NCI-H1436 treated with DMSO at 0.1 percent for 48 hours (cell line): ENCODE measurements at regions not wholly inside any gene's neighbourhood (a gene's known extent, or its start where the extent isn't known, plus 50 kb on each side); places are given as distances from the start of the nearest gene placed in this dataset.
"Not testable (repeated sequence)": the region's sequence is repeated elsewhere in the genome, so short reads cannot be mapped to it uniquely, and the experiment has no call there.

Source experiments
- DNase-seq: peaks from one replicate; lab custom pipeline; 2025; lab: John Stamatoyannopoulos, UW

DNA sequence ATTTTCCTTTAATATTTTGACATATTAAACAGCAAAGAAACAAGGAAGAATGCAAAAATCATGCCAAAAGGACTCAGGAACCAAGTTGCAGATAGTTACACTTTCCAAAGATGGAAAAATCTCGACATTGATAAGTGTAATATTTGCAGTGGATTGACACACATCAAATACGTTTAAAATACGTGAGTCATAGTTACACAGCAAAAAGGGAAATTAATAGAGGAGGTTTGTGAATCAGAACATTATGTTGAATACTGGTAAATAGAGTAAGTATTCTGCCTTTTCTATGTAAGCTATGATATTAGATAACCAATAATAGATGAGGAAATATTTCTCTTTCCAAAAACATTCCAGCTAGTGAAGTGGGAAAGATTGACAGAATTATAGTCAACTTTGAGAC, 1761.3 kb upstream of the IGFBP7 start:
- DNase-seq: no peak

DNA sequence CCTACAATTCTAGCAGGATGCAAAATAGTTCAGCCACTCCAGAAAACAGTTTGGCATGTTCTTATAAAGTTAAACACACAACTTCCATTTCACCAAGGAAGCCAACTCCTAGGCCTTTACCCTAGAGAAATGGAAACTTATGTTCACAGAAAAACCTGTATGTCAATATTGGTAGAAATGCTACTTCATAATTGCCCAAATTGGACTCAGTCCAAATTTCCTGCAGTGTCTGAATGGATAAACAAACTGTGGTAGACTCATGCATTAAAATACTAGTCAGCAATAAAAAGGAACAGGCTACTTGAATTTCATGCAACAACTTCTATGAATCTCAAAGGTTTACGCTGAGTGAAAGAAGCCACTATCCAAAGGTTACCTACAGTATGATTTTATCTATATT, 1738.8 kb upstream of the IGFBP7 start:
- DNase-seq: no peak

DNA sequence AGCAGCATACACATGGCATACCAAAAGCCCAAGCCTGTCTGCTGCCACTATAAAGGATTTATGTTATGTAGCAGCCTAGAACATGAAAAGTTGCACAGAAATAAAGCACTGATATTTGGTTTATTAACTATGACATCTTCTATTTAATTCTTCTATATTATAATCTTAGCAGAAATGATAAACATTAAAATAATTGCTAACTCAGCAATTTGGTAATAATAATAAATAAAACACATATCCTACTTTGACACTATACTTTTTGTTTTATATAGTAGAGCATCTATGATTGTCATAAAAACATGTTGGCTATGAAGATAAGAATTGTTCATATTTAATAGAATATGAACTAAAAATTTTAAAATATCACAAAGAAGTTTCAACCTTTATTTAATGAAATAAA, 1733.3 kb upstream of the IGFBP7 start:
- no peak for DNase-seq

DNA sequence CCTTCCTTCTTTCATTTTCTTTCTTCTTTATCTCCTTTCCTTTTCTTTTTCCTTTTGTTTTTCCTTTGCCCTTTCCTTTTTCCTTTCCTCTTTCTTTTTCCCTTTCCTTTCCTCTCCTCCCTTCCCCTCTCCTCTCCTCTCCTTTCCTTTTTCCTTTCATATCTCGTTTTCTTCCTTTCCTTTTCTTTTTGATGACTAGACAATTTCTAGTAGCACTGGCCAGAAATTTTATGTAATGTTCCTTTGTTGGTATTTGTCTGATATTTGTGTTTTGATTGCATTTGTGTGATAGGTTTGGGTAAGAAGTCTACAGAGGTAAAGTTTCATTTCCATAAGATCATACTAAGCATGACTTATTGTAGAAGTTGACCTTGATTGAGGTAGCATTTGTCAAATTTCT, 1722.9 kb upstream of the IGFBP7 start:
- no peak for DNase-seq

DNA sequence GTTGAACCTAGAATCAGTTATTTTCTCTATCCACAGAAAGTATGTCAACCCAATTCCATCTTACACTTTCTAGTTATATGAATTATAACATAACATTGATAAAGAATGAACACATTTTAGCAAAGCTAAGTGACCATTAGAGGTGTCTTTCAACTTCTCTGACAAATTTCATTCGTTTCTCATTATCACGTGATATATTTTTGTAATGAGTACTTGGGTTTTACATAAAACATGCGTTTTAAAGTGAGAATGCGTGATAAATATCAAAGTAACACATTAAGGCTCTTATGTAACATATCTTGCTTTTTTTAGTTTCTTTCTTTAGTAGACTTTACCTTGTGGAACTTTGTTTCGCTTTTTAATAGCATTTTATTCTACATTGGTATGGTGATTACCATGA, 1715.1 kb upstream of the IGFBP7 start:
- no peak for DNase-seq

DNA sequence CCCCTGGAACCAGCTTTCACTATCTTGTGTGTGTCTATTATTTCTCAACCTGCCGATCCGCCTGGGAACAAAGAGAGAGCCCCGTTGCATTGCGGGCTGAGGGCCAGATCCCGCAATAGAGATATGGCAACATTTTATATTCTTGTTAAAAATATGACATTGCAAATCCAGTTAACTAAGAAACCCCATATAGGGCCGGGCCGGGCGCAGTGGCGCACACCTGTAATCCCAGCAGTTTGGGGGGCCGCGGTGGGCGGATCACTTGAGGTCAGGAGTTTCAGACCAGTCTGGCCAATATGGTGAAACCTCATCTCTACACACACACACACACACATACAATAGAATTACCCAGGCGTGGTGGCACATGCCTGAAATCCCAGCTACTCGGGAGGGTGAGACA, 1708.4 kb upstream of the IGFBP7 start:
- DNase-seq: not testable (repeated sequence)

DNA sequence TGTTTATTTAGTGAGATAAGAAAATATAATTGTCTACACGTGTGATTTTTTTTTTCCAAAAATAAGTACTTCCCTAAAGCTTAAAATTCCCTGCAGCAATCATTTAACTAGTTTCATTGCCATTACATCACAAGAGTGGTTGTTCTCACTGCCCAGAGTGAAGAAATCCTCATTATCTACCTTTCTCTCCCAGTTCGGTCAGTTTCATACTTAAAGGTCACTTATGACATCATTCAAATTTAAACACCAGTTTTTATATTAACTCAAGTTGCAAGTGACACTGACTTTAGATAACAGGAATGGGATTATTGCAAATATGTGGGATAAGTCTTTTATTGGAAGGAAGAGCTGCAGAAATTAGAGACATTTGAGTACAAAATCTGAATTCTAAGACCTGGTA, 1699.8 kb upstream of the IGFBP7 start:
- DNase-seq: no peak

DNA sequence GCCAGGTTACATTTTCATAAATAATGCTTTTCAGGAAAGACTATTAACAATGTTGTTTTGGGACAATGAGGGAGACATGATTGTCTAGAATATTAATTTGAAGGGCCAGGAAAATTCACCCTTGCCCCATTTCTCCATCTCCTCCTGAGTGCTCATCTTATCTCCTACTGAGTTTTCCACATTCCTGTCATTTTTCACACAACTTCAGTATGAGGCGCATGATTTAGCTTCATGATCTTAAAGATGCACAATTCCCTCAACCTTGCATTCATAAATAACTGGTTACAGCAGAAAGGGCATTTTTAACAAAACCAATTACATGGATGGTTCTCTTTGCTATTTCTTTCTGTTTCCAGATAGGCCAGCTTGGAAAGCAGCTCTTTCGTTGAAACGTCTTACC, 1699.2 kb upstream of the IGFBP7 start:
- no peak for DNase-seq

DNA sequence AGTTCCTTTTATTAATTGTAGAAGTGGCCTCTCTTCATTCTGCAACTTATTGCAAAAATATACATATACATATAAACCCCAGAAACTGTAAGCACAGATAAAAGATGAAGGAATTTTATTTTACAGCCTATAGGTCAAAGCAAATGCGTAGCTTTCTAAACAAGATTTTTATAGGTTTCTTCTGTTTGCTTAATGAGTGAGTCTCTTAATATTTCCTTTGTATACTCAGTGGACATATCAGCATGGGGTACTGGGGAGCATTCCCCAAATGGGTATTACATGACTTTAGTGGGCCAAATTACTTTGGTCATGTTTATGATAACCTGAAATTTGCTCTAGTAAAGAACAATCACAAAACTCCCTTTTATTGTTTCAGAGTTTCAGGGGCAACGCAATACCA, 1698.6 kb upstream of the IGFBP7 start:
- DNase-seq: no peak

DNA sequence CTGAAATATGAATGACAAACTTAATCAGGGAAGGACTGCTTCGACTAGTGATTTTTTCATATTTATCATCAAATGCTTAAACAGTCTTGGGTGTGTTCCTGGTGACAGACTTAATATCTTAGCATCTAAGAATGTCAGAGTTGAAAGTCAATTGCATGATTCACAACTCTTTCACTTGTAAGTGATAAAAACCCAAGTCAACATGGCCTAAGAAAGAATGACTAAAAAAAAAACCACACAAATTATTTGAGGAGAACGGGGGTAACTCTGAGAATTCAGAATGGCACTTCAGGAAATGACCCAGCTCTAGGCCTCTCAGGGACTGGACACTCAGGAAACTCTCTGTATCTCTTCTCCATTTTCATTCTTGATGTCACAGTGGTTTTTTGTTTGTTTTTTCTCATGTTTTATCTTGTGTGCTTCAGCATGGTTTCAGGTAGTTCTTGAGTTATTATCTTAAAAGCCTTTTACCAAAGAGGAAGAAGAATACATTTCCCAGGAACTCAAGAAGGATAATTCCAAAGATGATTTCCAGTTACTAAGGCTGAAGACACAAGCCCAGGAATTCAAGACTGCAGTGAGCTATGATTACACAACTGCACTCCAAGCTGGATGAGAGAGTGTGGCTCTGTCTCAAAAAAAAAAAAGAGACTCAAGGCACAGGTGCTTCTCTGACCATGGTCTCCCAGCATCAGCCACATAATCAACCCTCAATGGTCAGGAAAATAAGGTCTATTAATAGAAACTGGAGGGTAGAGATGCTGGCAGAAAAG, 1697.8 kb upstream of the IGFBP7 start:
- DNase-seq: no peak

DNA sequence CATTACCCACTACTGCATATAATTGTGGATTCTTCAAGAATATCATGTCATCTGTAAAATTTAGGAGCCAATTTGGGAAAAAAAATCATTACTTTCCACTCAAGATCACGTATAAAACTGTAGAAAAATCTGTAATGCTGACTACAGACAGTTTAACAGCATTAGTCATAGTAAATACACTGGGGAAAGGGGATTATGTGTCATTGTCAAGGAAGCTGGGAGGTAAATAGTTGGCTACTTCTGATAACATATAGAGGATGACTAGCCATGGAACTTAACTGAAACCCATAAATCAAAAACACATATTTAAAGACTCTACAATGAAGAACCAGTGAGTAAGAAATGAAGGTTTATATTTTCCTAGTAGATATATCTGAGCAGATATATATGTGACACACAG, 1666.4 kb upstream of the IGFBP7 start:
- DNase-seq: no peak

DNA sequence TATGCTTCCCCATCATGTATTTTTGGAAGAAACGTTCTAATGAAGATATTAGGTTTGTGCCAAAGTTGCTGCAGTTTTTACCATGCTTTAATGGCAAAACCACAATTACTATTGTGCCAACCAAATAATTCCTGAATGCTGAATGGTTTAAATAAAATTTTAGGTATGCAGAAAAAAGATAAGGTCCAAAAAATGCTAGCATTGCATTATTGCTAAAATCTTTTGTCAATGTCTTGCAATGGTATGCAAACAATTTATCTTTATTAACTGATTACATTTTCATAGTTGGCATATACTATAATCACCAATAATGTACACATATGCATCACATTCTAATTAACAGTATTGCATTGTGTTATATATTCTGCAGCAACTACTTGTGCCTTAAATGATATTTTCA, 1657.4 kb upstream of the IGFBP7 start:
- no peak for DNase-seq

DNA sequence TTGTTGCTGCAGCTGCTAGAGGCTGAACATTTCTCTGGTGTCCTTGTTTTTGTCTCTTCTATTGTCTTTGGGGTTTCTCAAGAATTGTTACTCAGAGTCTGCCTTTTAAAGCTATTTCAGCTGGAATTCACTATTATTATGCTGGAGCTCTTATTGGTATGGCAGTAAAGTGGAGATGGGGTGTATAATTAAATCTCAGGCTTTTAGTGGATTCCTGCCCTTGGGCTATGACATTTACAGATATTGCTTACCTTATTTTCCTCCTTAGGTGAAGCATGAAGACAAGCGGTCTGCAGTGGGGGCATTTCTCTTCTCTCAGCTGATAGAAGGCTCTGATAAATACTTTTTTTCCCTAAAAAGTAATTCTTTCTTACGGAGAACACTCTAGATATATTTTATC, 1656.6 kb upstream of the IGFBP7 start:
- no peak for DNase-seq

DNA sequence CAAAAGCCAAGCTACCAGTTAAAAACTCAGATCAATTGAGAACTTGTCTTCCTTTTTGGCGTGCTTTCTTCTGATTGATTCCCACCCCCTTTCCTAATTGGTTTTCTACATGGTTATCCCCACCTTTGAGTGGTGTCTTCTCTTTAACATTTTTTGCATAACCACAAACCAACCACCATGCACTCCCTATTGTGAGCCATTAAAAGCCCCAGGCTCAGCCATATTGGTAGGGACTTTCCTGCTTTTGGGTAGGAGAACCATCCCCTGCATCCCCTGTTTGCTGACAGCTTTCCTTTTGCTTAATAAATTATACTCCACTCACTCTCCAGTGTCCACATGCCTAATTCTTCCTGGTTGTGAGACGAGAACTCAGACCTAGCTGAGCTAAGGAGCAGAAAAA, 1651.4 kb upstream of the IGFBP7 start:
- DNase-seq: no peak

DNA sequence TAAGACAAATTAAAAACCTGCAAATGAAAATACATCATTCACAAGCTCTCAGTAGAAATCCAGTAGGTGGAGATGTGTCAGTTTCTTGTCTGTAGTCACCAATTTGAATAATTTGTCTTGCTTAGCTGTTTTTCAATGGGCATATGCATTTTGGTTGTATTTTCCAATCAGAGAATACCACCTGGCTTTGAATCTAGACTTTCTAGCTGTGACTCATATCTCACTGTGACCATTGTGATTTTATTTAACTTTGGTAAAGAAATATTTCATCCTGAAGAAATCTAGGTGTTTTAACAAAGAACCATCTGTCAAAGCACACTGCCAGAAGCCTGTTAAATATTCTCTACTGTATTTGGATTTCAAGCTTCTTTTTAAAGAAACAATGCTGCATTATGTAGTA, 1650.6 kb upstream of the IGFBP7 start:
- no peak for DNase-seq

DNA sequence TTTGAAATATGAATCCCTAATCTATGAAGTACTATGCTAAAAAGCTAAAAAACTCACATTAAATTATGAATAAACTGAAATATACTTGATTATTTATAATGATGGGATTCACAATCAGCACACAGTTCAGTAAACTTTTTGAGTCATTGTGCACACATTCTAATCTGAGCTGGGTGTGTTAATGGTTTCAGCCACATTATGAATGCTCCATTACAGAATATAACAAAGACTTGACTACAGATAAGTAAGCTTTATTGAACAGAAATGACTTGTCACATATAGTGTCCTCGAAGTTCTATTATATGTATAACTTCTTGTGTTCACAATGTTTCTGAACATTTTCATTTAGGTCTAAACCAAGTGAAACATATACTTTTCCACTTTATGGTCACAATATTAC, 1649.9 kb upstream of the IGFBP7 start:
- DNase-seq: no peak

DNA sequence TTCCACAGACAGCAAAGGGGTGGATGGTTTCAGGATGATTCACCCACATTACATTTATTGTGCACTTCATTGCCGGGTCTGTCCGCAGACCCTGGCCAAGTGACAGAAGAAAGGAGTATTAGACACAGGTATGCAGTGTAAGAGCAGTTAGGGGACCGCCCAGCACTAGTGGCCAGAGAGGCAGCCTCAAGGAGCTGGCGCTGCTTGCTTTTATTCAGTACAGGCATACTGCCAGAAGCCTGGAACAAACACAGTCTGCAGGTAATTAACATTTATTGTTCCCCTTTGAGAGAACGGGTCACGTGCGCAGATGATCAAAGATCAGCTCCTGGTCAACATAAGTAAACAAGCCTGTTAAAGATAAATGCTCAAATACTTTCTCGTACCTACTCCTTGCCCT, 1639.0 kb upstream of the IGFBP7 start:
- DNase-seq: peak; percentile 28

DNA sequence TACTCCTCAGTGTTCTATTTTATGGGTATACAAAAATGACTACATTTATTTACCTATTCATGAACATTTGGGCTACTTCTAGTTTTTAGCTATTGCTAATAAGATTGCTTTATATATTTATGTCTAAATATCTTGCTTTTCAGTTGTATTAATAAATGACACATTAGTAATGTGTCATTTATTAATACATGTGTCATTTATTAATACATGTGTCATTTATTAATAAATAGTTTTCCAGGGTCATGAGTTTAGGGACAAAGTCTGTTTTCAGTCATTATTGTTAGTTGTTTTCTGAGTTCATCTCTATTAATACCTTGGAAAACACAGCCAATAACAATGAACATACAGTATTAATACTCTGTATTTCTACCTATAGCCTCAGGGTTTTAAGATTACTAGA, 1630.7 kb upstream of the IGFBP7 start:
- no peak for DNase-seq

DNA sequence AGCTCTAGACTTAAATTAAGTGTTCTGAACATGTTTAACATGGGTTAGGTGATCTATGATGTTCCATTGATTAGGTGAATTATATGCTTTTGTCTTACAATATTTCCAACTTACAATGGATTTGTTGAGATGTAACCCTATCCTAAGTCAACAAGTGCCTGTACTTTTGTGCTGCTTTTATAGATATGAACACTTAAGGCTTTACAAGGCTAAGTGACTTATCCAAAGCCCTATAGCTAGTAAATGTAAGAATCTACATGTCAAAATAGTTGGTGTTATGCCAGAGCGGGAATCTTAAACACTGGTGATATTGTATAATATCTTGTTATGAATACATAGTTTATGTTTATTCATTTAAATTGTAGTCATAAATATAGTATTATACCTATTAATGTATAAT, 1629.1 kb upstream of the IGFBP7 start:
- no peak for DNase-seq

DNA sequence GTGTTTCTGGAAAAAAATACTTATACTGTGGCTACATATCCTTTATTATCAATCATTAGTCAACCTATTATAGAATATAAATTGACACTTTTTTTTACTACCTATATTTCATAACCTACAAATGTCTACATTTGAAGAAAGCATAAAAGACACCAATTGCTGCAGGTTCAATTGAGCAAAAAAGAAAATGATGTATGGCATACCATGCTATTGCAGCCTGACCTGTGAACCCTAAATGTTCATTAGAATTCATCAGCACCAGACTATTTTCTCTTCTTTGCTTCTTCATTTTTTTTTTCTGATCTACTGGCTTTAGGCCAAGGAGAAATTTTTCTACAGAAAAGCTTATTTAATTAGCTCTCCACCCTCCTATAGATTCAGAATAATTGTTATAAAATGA, 1628.2 kb upstream of the IGFBP7 start:
- DNase-seq: no peak

DNA sequence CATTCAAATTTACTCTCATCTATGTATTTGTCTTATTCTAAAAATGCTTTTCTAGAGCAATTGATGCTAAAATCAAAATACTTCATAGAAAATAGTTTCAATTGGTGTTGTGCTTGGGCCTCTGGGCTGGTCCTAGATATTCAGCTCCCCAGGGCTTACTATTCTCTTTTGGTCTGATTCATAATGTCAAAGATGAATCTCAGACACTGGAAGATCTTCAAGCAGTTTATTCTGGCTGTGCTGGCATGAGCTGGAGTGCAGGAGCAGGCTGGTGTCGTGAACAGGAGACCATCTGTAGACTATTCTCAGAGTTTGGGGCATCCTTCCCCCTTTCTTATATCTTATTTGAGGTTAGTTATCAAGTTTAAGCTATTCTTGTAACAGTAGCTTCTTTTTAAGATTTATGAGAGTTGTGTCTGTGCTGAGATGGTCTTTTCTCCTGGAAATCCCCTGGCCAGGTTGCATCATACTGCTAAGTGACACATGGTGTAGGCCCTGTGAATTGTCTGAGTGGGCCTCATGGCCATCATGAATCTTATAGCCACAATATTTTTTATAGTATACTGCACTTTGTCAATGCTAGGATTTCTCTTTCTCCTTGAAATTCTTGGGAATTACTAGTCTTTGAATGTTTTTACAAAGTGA, 1624.0 kb upstream of the IGFBP7 start:
- DNase-seq: no peak

DNA sequence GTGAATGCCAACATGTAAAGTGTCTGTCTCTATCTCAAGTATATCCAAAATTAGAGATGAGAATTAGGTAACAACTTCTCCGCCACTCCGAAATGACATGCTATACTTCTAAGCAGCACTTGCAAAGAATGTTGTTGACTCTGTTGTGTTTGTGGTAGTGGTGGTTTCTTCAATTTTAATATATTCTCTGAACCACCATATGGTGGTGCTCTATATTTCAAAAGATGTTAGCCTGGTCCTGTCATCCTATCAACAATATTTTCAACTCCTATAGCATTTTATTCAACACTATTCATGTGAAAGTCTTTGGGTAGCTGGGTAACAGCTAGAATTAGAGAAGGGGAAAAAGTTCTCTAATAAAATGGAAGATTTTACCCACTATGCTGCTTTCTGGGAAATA, 1622.8 kb upstream of the IGFBP7 start:
- no peak for DNase-seq

DNA sequence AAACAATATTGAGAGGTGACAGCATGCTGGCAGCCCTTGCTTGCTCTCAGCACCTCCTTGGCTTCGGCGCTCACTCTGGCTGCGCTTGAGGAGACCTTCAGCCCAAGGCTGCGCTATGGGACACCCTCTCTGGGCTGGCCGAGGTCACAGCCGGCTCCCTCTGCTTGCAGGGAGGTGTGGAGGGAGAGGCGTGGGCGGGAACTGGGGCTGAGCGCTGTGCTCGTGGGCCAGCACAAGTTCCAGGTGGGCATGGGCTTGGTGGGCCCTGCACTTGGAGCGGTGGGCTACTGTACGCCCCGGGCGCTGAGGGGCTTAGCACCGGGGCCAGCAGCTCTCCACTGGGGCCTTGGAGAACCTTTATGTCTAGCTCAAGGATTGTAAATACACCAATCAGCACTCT, 1613.8 kb upstream of the IGFBP7 start:
- DNase-seq: no peak

DNA sequence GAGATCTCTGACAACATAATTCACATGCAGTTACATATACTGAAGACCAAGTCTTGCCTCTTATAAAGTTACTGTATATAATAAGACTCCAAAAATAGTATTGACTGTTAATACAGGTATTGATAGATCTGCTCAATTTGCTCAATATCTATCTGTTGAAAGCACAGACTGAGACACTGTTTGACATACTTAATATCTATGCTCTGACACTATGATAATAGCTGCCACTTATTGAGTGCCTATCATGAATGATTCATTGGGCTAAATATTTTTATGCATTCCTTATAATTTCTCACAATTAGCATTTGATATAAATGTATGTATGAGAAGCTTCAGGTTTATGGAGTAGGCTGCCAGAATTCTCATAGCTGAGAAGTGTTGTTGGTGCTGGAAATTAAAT, 1600.9 kb upstream of the IGFBP7 start:
- DNase-seq: no peak
